NCI-H1092 (cell line): ENCODE measurements at regions not wholly inside any gene's neighbourhood (a gene's known extent, or its start where the extent isn't known, plus 50 kb on each side); places are given as distances from the start of the nearest gene placed in this dataset.

ENCODE experiments used
- DNase-seq: peaks from one replicate; lab custom pipeline; 2025; lab: John Stamatoyannopoulos, UW

GRCh38 chr5:60185231-60186099 is 291.9 kb upstream of the PDE4D start:
- no peak for DNase-seq

GRCh38 chr5:60184606-60185005 is 291.1 kb upstream of the PDE4D start:
- DNase-seq: no peak

- DNase-seq: no peak
Observed at GRCh38 chr5:60183881-60184280, 290.4 kb upstream of the PDE4D start.

GRCh38 chr5:60178101-60178500 is 284.6 kb upstream of the PDE4D start:
- no peak for DNase-seq

- no peak for DNase-seq
Observed at GRCh38 chr5:60177596-60177995, 284.1 kb upstream of the PDE4D start.

GRCh38 chr5:60173667-60174066 is 280.1 kb upstream of the PDE4D start:
- DNase-seq: no peak

GRCh38 chr5:60163762-60164161 is 270.2 kb upstream of the PDE4D start:
- no peak for DNase-seq

GRCh38 chr5:60162441-60162840 is 268.9 kb upstream of the PDE4D start:
- no peak for DNase-seq

GRCh38 chr5:60161340-60161934 is 267.9 kb upstream of the PDE4D start:
- DNase-seq: peak; percentile 3

GRCh38 chr5:60149081-60149480 is 255.6 kb upstream of the PDE4D start:
- DNase-seq: no peak

GRCh38 chr5:60148366-60148765 is 254.8 kb upstream of the PDE4D start:
- DNase-seq: no peak

GRCh38 chr5:60147791-60148190 is 254.3 kb upstream of the PDE4D start:
- DNase-seq: no peak

GRCh38 chr5:60143942-60144549 is 250.5 kb upstream of the PDE4D start:
- DNase-seq: no peak

- no peak for DNase-seq
Observed at GRCh38 chr5:60141119-60141518, 247.6 kb upstream of the PDE4D start.

GRCh38 chr5:60136841-60137240 is 243.3 kb upstream of the PDE4D start:
- DNase-seq: no peak

- DNase-seq: no peak
Observed at GRCh38 chr5:60131504-60131903, 238.0 kb upstream of the PDE4D start.

GRCh38 chr5:60125636-60126035 is 232.1 kb upstream of the PDE4D start:
- DNase-seq: no peak

GRCh38 chr5:60102961-60103693 is 209.6 kb upstream of the PDE4D start:
- no peak for DNase-seq

GRCh38 chr5:60101573-60101972 is 208.0 kb upstream of the PDE4D start:
- no peak for DNase-seq

- no peak for DNase-seq
Observed at GRCh38 chr5:60092671-60093422, 199.3 kb upstream of the PDE4D start.

GRCh38 chr5:60086583-60086982 is 193.1 kb upstream of the PDE4D start:
- DNase-seq: no peak

- no peak for DNase-seq
Observed at GRCh38 chr5:60084226-60084625, 190.7 kb upstream of the PDE4D start.
